Gastrocnemius medialis (tissue), 4 donors: ENCODE measurements at regions not wholly inside any gene's neighbourhood (a gene's known extent, or its start where the extent isn't known, plus 50 kb on each side); places are given as distances from the start of the nearest gene placed in this dataset.

ENCODE experiments used
- ATAC-seq, 2 donors: fragments of 150-250 bp; one replicate each; pipeline ENCODE4 v1.9.1; 2016
- DNase-seq, 2 donors: peaks; one replicate each; pipeline ENCODE4 v3.0.0-alpha.2; 2019
- H3K27ac ChIP-seq, 4 donors: fragments of 200-600 bp; sonication (generic); 1 replicate in 1 of 4; 2 replicates in 3 of 4; pipeline ENCODE4 v1.5.1; 2016 to 2018; ENCODE audit warnings: mild to moderate bottlenecking in 2 of 4, moderate library complexity in 1 of 4
- H3K27me3 ChIP-seq, 3 donors: fragments of 200-600 bp; sonication (generic) in 2 of 3; 1 replicate in 1 of 3; 2 replicates in 2 of 3; pipeline versions ENCODE4 v1.5.1 to v1.6.0; 2016 to 2019; ENCODE audit warnings: mild to moderate bottlenecking in 1 of 3, moderate library complexity in 1 of 3
- H3K36me3 ChIP-seq, 2 donors: fragments of 200-600 bp; sonication (generic) in 1 of 2; one replicate each; pipeline ENCODE4 v1.5.1; 2017 to 2018
- H3K4me1 ChIP-seq, 2 donors: fragments of 200-600 bp; sonication (generic) in 1 of 2; one replicate each; pipeline ENCODE4 v1.5.1; 2016 to 2017; ENCODE audit warnings: mild to moderate bottlenecking in 2 of 2
- H3K4me3 ChIP-seq, 4 donors: fragments of 200-600 bp; sonication (generic) in 3 of 4; 1 replicate in 1 of 4; 2 replicates in 3 of 4; pipeline ENCODE4 v1.5.1; 2016 to 2019; ENCODE audit warnings: mild to moderate bottlenecking in 2 of 4
- H3K9me3 ChIP-seq, 3 donors: fragments of 200-600 bp; sonication (generic) in 2 of 3; 1 replicate in 1 of 3; 2 replicates in 2 of 3; pipeline ENCODE4 v1.5.1; 2016 to 2019
- CTCF ChIP-seq, 5 experiments: fragments of 450-650 bp in 3 of 5; fragments of 200-600 bp in 2 of 5; sonication (generic) in 2 of 5; IDR thresholded peaks in 4 of 5; conservative IDR thresholded peaks in 1 of 5; 1 replicate in 4 of 5; 2 replicates in 1 of 5; pipeline ENCODE4 v1.5.1; 2016 to 2019; ENCODE audit warnings: antibody characterized with exemption in 5 of 5, mild to moderate bottlenecking in 3 of 5, moderate library complexity in 3 of 5
- POLR2A ChIP-seq, 2 donors: fragments of 450-650 bp; IDR thresholded peaks; one replicate each; pipeline ENCODE4 v1.6.1; 2017; ENCODE audit warnings: antibody characterized with exemption in 2 of 2, mild to moderate bottlenecking in 2 of 2, moderate library complexity in 2 of 2
- in situ Hi-C, 4 donors: fragments of 200-750 bp; cut with MboI; loops; one replicate each; pipeline versions ENCODE4 v1.15.0 to v1.8.0; 2017; ENCODE audit warnings: low sequenced_read_pairs in 4 of 4
- intact Hi-C: fragments of 100-400 bp; cut with DNase I; formaldehyde crosslinking; loops from one replicate; pipeline ENCODE4 v1.15.1; 2023; ENCODE audit warnings: low total_unique reads

- Histone ChIP-seq H3K9me3 (no peaks in the 10 kb centered on the region), H3K4me1 (no peaks in the 10 kb centered on the region), H3K4me3 (no peak overlapping the region), H3K36me3 (no peaks in the 10 kb centered on the region), H3K27me3 (peaks cover 0 to 11% (median 10%) of the 10 kb centered on the region in 3 donors), H3K27ac (no peak overlapping the region)
- DNase-seq, result no peak
- TF ChIP-seq POLR2A (IDR thresholded peaks at IDR 0.05) (no peak), CTCF (IDR thresholded peaks at IDR 0.05 in 4 of 5, conservative IDR thresholded peaks at IDR 0.05 in 1 of 5) (no peak)
- ATAC-seq, result no peak
- intact Hi-C loops, result no loop called here
- in situ Hi-C loops, result no loop called here
These were observed 1647.4 kb upstream of the C9orf72 start for GRCh38 chr9:29220596-29221251.

GRCh38 chr9:29228558-29228957 is 1655.3 kb upstream of the C9orf72 start:
- Histone ChIP-seq H3K9me3 (no peaks in the 10 kb centered on the region), H3K4me3 (no peak overlapping the region), H3K4me1 (no peaks in the 10 kb centered on the region), H3K27me3 (no peaks in the 10 kb centered on the region), H3K36me3 (no peaks in the 10 kb centered on the region), H3K27ac (no peak overlapping the region)
- in situ Hi-C loops (no loop called here), intact Hi-C loops (no loop called here)
- ATAC-seq (no peak), DNase-seq (no peak)
- no peak for TF ChIP-seq POLR2A (IDR thresholded peaks at IDR 0.05)

GRCh38 chr9:29230931-29231330 is 1657.7 kb upstream of the C9orf72 start:
- intact Hi-C loops, result no loop called here
- H3K36me3 ChIP-seq, result no peaks in the 10 kb centered on the region
- no peak for DNase-seq
- H3K27ac ChIP-seq, result no peak overlapping the region
- no peaks in the 10 kb centered on the region for H3K27me3 ChIP-seq
- no peak for TF ChIP-seq POLR2A (IDR thresholded peaks at IDR 0.05)
- no peak for TF ChIP-seq CTCF (IDR thresholded peaks at IDR 0.05 in 4 of 5, conservative IDR thresholded peaks at IDR 0.05 in 1 of 5)
- H3K4me1 ChIP-seq, result no peaks in the 10 kb centered on the region
- in situ Hi-C loops, result no loop called here
- ATAC-seq, result no peak
- H3K4me3 ChIP-seq, result no peak overlapping the region
- H3K9me3 ChIP-seq, result no peaks in the 10 kb centered on the region

GRCh38 chr9:29233193-29233592 is 1659.9 kb upstream of the C9orf72 start:
- H3K9me3 ChIP-seq, result no peaks in the 10 kb centered on the region
- in situ Hi-C loops, result no loop called here
- H3K27me3 ChIP-seq, result no peaks in the 10 kb centered on the region
- intact Hi-C loops, result no loop called here
- H3K27ac ChIP-seq, result no peak overlapping the region
- ATAC-seq (no peak), DNase-seq (no peak)
- H3K4me3 ChIP-seq, result no peak overlapping the region
- no peaks in the 10 kb centered on the region for H3K4me1 ChIP-seq
- TF ChIP-seq CTCF (IDR thresholded peaks at IDR 0.05 in 4 of 5, conservative IDR thresholded peaks at IDR 0.05 in 1 of 5) (no peak), POLR2A (IDR thresholded peaks at IDR 0.05) (no peak)
- no peaks in the 10 kb centered on the region for H3K36me3 ChIP-seq

- in situ Hi-C loops (no loop called here), intact Hi-C loops (no loop called here)
- Histone ChIP-seq H3K27me3 (no peaks in the 10 kb centered on the region), H3K9me3 (no peaks in the 10 kb centered on the region), H3K36me3 (no peaks in the 10 kb centered on the region), H3K27ac (no peak overlapping the region), H3K4me3 (no peak overlapping the region), H3K4me1 (no peaks in the 10 kb centered on the region)
- ATAC-seq (no peak), DNase-seq (no peak)
- TF ChIP-seq POLR2A (IDR thresholded peaks at IDR 0.05) (no peak), CTCF (IDR thresholded peaks at IDR 0.05 in 4 of 5, conservative IDR thresholded peaks at IDR 0.05 in 1 of 5) (no peak)
These were observed 1668.0 kb upstream of the C9orf72 start for GRCh38 chr9:29241320-29241719.
